Fibroblast of mammary gland (primary cell): ENCODE measurements at regions not wholly inside any gene's neighbourhood (a gene's known extent, or its start where the extent isn't known, plus 50 kb on each side); places are given as distances from the start of the nearest gene placed in this dataset.
A peak's percentile ranks its signal among the peaks of the same experiment; 100 is the strongest.

Experiments
- DNase-seq: peaks from one replicate; pipeline ENCODE4 v3.0.0-alpha.2; 2010; ENCODE audit warnings: low read depth
- H3K4me3 ChIP-seq: 2 replicates; pipeline ENCODE4 v1.5.1; 2011; ENCODE audit warnings: low read depth, mild to moderate bottlenecking, low read length, moderate library complexity; ENCODE audit not compliant: control insufficient read depth
- CTCF ChIP-seq: conservative IDR thresholded peaks from 2 replicates; pipeline ENCODE4 v1.5.1; 2011; ENCODE audit warnings: low read depth, low read length, inconsistent platforms; ENCODE audit not compliant: control insufficient read depth, insufficient read depth

DNA sequence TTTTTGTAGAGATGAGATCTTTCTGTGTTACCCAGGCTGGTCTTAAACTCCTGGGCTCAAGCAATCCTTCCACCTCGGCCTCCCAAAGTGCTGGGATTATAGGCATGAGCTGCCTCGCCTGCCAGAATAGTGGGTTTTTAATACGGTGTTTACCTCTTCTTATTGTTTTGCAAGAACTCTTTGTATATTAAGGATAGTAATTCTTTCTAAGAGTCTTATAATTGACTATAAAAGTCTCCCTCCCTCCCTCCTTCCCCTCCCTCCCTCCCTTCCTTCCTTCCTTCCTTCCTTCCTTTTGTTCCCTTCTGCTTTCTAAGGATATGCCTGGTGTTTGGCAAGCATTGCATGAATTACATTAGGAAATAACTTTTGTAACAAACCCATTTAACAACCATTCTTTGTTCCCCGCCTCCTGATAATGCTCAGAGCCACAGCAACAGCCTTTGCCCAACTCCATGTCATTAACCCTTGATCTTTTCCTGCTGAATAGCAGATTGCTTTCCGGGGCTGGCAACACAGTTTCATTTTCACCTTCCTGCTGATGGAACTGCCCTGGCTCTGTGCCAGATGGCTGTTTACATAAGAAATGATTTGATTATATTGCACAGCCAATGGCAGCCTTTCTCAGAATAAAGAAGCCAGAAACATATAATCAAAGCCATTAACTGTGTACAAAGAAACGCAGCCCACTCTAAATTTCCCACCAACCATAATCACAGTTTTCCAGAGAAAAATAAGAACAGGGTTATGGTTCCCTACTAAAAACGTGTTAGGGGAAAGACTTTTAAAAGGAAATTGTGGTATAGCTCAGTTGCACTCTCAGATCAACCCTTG, 143.7 kb upstream of the PTPN1 start:
- H3K4me3 ChIP-seq: no peak overlapping the region
- peak; percentile 70 for DNase-seq
- TF ChIP-seq CTCF: no peak

DNA sequence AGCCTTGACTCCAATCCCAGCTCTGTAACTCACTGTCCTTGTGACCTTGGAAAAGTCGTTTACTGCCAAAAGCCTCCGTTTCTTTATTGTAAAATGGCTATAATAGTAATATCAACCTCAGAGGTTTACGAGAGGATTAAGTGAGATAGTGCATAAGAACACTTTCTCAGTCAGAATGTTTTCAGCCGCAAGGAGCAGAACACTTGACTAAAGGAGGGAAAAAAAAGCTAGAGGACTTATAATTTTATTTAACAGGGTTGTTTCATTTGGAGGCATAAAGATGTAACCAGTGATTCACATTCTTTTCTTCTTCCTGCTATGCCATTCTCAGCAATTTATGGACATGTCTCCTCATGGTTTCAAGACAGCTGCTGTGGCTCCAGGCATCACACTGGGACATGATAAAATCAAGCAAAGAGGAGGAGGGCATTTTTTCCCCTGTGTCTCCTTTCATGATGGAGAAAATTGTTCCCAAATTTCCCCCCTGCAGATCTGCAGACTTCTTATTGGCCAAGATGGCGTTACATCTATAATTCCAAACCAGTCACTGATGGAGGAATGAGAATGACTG, 143.0 kb upstream of the PTPN1 start:
- DNase-seq: no peak
- no peak for TF ChIP-seq CTCF

DNA sequence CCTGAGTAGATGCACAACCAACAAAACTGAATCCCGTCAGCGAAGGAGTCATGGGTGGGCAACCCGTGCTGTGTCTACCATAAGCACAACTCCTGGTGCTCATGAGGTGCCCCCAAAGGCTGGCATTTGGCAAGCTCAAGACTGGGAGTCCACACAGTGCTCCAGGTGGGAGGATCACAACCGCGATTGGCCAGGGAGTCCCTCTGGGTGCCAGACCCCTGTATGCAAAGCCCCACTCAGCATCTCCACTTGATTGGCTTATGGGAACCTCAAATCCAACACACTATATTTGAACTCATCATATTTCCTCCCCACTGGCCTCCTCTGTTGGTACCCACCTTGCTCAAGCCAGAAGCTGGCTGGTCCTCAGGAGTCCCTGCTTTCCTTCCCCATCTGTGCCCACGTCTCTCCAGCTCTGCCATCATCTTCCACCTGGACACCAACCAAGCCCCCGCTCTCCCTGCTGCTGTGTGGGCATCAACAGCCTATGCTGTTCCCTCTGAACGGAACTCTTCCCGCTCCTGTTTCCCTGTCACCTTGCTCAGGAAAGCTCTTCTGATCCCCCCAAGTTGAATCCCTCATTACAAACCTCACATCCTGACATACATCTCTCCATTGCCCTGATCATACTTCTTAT, 142.3 kb upstream of the PTPN1 start:
- no peak overlapping the region for H3K4me3 ChIP-seq
- no peak for DNase-seq
- TF ChIP-seq CTCF: no peak

More for the DNA sequence above, 143.0 kb upstream of the PTPN1 start:
- no peak overlapping the region for H3K4me3 ChIP-seq

GRCh38 chr20:50368386-50368785, 141.8 kb upstream of the PTPN1 start:
- no peak for TF ChIP-seq CTCF
- DNase-seq: no peak
- no peak overlapping the region for H3K4me3 ChIP-seq

- TF ChIP-seq CTCF: no peak
- peak; percentile 56 for DNase-seq
- H3K4me3 ChIP-seq: no peak overlapping the region
Measured at GRCh38 chr20:50368813-50369224, 141.4 kb upstream of the PTPN1 start.

GRCh38 chr20:50369225-50370035, 140.8 kb upstream of the PTPN1 start:
- no peak overlapping the region for H3K4me3 ChIP-seq
- no peak for TF ChIP-seq CTCF
- no peak for DNase-seq
